ENCODE measurements at regions not wholly inside any gene's neighbourhood (a gene's known extent, or its start where the extent isn't known, plus 50 kb on each side); places are given as distances from the start of the nearest gene placed in this dataset.

GRCh38 chr2:173419506-173419905 is 64.8 kb downstream of the CDCA7 start:
- DNase-seq (ENCODE audit: low read depth in 2 of 2) = no peak

GRCh38 chr2:173424886-173425285 is 70.2 kb downstream of the CDCA7 start:
- no peak for DNase-seq (ENCODE audit: low read depth in 2 of 2)

DNA sequence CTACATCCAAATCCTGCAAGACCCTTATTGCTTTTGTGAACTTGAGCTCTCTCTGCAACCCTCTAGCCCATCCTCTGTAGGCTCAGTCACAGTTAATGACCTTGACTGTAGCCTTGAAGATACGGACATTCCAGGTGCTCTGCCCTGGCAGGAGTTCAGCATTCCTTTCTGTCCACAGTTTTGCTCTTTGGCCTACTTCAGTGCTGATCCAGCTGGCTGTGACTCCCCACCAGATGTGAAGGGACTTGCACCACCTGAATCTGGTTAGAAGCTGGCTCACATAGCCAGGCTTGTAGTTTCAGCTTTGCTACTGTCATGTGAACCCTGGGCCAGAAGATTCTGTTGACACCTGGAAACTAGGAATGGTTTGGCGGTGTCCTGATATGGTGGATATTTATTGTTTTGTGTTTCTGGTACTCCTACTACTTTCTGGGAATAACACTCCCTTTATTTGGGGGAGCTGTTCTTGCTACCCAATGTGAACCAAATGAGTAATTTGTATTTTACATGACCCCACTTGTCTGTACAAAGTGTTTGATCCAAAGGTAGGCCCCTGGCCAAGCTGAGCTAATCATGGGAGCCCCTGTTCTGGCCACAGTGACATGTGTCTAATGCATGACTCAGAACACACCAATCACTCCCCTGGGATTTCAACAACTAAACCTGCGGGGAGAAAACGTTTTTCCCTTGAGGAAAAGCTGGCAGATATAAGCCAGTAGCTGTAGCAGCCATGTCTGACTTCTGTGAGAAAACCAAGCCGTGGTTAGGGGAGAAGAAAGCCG is 73.4 kb downstream of the CDCA7 start:
- no peak for DNase-seq (ENCODE audit: low read depth in 2 of 2)

GRCh38 chr2:173431191-173431590 is 76.5 kb downstream of the CDCA7 start:
- no peak for DNase-seq (ENCODE audit: low read depth in 2 of 2)

GRCh38 chr2:173432049-173432754 is 77.5 kb downstream of the CDCA7 start:
- DNase-seq (ENCODE audit: low read depth in 2 of 2) = no peak

DNA sequence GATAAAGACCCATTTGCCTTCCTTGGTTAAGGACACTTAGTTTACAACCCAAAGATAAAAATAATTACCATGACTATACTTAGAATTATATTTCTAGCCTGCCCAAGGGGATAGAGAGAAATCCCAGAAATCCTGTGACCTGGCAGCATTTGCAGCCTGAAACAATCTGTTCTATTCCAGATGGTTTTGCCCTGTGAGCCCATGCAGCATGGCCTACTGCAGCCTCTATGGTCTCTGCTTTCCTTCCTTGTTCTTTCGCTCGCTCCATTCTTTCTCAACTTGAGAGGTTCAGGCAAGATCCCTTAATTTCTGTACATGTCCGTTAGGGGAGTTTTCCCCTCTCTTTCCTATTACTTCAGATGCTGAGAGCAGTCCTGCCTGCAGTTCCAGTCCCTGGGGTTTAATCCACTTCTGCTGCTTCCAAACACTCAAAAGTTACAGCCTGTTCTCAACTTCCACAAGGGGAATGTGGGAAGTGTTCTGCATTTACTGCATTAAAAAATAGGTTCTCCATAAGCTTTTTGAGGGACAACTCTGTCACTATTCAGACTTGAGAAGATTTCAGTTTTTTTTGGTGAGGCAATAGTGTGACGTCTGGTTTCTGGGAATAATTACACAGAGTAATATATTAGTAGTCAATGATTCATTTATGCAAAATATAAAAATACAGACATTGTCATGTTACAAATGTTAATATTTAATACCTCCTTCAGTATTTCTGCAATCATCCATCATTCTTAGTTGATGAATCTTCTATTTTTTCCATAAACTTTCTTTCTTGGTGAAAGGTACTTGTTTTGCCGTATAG is 80.3 kb downstream of the CDCA7 start:
- no peak for DNase-seq (ENCODE audit: low read depth in 2 of 2)

DNA sequence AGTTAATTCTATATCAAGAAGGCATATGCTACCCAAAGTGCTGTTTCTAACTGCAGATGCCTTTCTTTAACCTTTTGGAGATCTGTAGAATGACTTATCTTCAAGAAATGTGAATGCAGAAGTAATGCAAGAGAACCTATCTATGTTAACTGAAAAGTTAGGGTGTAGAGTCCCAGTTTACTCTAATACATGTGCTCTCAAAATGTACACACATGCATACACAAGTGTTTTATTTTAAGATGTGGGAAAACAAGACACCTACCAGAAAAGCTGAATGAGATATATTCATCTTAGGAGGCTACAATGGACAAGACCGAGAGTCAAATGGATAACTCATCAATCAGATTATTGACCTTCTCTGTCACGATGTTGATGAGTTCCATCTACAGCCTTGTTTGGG is 80.9 kb downstream of the CDCA7 start:
- DNase-seq (ENCODE audit: low read depth in 2 of 2) = no peak

GRCh38 chr2:173436088-173436487 is 81.4 kb downstream of the CDCA7 start:
- DNase-seq (ENCODE audit: low read depth in 2 of 2) = no peak

GRCh38 chr2:173441222-173441621 is 86.5 kb downstream of the CDCA7 start:
- DNase-seq (ENCODE audit: low read depth in 2 of 2) = no peak

GRCh38 chr2:173442542-173442941 is 87.9 kb downstream of the CDCA7 start:
- no peak for DNase-seq (ENCODE audit: low read depth in 2 of 2)

- DNase-seq (ENCODE audit: low read depth in 2 of 2) = no peak
Measured at GRCh38 chr2:173446722-173447121, 92.0 kb downstream of the CDCA7 start.

GRCh38 chr2:173448938-173449471 is 94.3 kb downstream of the CDCA7 start:
- peak; percentile 38 to 45 for DNase-seq (ENCODE audit: low read depth in 2 of 2)

GRCh38 chr2:173451118-173451517 is 96.4 kb downstream of the CDCA7 start:
- DNase-seq (ENCODE audit: low read depth in 2 of 2) = no peak

DNA sequence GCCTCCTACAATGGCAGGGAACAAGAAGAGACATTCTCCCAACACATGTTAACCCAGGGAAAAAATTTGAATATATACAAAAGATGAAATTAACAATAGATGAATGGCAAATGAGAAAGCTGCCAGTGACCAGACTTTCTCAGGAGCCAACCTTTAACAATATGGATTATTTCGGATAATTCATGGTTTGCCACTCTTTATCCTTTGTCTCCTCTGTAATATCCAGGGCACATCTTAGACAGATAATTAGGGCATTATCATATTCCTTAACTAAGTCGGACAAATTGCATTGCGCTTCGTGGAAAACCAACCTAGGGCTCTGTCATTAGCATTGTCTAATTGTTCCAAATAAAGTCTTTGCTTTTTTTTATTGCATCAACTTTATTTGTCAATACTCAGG is 97.3 kb downstream of the CDCA7 start:
- DNase-seq (ENCODE audit: low read depth in 2 of 2) = no peak

- DNase-seq (ENCODE audit: low read depth in 2 of 2) = no peak
Measured at GRCh38 chr2:173452416-173452815, 97.7 kb downstream of the CDCA7 start.

GRCh38 chr2:173456960-173457359 is 102.3 kb downstream of the CDCA7 start:
- no peak for DNase-seq (ENCODE audit: low read depth in 2 of 2)

- DNase-seq (ENCODE audit: low read depth in 2 of 2) = no peak
Measured at GRCh38 chr2:173457366-173457765, 102.7 kb downstream of the CDCA7 start.

GRCh38 chr2:173458991-173459780 is 104.5 kb downstream of the CDCA7 start:
- DNase-seq (ENCODE audit: low read depth in 2 of 2) = no peak

DNA sequence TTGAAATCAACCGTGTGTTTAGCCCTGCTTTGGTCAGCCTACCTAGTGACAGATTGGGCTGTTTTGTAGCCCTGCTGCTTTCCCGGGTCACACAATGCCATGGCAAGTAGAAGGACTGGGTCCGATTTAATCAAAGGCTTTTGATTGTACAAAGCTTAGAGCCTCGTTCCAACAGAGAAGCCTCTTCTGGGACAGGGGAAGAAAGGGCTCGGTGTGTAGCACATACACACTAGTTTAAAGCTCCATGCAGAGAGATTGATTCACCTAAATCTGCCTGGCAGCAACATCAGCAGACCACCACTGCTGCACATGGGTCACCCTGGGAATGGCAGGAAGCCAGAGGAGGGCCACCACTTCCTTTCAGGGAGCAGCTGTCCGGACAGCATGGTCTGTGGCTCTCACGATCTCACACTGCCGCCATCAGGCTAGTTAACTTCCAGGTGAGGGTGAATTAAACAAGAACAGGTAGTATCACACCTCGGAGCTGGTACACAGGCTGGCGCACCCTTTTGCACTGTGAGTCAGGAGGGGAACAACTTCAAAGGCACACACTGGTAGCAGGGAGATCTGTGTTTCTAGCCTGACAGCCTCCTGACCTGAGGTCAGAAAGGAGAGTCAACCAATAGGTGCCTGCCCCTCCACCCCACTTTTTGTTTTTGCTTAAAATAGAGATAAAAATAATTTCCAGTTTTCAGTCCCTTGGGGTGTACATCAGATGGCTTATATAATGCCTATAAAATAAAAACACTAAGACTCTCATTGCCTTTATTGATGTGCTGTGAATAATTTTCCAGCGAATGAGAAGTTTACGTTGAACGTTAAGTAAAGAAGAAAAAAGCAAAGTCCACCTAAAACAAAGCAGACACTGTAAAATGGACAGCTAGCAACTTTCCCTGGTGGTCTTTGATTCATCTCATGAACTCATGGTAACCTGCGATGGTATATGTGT is 108.5 kb downstream of the CDCA7 start:
- no peak for DNase-seq (ENCODE audit: low read depth in 2 of 2)

GRCh38 chr2:173463846-173464245 is 109.2 kb downstream of the CDCA7 start:
- DNase-seq (ENCODE audit: low read depth in 2 of 2) = no peak

All from activated CD4-positive, alpha-beta T cell treated with anti-CD3 and anti-CD28 coated beads for 24 hours (primary cell).